ENCODE measurements at regions not wholly inside any gene's neighbourhood (a gene's known extent, or its start where the extent isn't known, plus 50 kb on each side); places are given as distances from the start of the nearest gene placed in this dataset.

DNA sequence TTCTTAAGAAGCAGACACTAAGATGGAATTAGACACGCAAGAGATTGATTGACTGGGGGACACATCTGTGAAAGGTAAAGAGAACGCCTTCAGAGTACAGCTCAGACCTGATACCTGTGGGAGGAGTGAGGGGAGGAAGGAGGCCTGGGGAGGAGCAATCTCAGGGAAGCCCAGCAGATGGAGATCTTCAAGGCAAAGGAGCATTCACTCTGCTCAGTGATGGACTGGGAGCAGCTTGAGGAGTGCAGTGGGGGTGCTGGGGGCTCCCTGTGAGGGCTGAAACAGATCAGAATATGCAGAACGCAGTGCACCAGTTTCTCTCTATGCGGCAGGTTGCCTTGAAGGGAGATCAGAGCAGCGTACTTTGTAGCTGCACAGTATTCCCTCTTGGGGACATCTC, 103.7 kb upstream of the ATP8B1 start:
- 89% methylated on average over 5 of the region's 5 CpGs for WGBS
- H3K14ac ChIP-seq (ENCODE audit: low read length in 2 of 2) = no peak overlapping the region

DNA sequence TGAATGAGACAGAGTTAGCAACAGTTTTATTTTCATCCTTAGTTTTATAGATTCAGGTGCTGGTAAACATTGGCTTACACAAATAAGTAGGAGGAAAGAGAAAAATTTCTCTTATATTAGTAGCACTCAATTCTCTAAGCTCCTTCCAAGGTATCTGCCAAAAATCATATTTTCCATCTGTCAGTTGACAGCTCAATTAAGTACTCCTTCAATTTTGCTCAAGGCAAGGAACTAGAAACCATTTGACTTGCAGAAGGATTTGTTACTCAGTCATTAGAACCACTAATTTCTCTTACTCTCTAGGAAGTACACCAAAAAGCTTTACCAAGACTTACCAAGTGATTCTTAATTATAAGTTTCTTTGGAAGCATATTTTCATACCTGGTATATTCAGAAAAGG, 101.4 kb upstream of the ATP8B1 start:
- Histone ChIP-seq H2BK12ac (ENCODE audit: low read length in 2 of 2) (no peak overlapping the region), H3K18ac (ENCODE audit: low read depth in 1 of 2, low read length in 2 of 2) (no peak overlapping the region), H2BK5ac (ENCODE audit: low read depth, low read length, poor library complexity, severe bottlenecking) (no peak overlapping the region), H3K9me3 (ENCODE audit: control insufficient read depth, low read length) (no peaks in the 10 kb centered on the region), H3K4ac (ENCODE audit: low read depth in 1 of 2, low read length in 2 of 2) (no peak overlapping the region), H3K4me2 (ENCODE audit: low read length, poor library complexity, severe bottlenecking) (no peak overlapping the region), H2BK120ac (ENCODE audit: low read depth, low read length) (no peak overlapping the region), H2AFZ (ENCODE audit: low read depth, low read length) (no peak overlapping the region), H3K4me1 (ENCODE audit: control insufficient read depth, insufficient read depth, low read depth, low read length) (no peaks in the 10 kb centered on the region), H4K91ac (ENCODE audit: low read length) (no peak overlapping the region), H4K8ac (ENCODE audit: low read length) (no peak overlapping the region), H2AK5ac (ENCODE audit: low read length, severe bottlenecking) (no peak overlapping the region), H3K79me1 (replicated peaks; ENCODE audit: low read length, poor library complexity, severe bottlenecking) (no peaks in the 10 kb centered on the region), H3K36me3 (ENCODE audit: control insufficient read depth in 1 of 2, insufficient read depth in 2 of 2, low read depth in 1 of 2, low read length in 2 of 2) (no peaks in the 10 kb centered on the region), H2BK15ac (ENCODE audit: low read depth, poor library complexity, severe bottlenecking) (no peak overlapping the region), H3K23ac (ENCODE audit: low read length in 2 of 2) (no peak overlapping the region), H3K27ac (ENCODE audit: low read length, poor library complexity, severe bottlenecking) (no peak overlapping the region), H3K4me3 (ENCODE audit: insufficient read depth in 1 of 2, low read depth in 1 of 2, low read length in 2 of 2) (no peak overlapping the region), H3K27me3 (ENCODE audit: control insufficient read depth in 1 of 2, insufficient read depth in 1 of 2, low read length in 2 of 2) (peaks cover 13 to 31% of the 10 kb centered on the region in 2 experiments), H3K9ac (ENCODE audit: low read length) (no peak overlapping the region), H3K14ac (ENCODE audit: low read length in 2 of 2) (no peak overlapping the region)
- DNase-seq = no peak

More for the DNA sequence above, 103.7 kb upstream of the ATP8B1 start:
- Histone ChIP-seq H2BK5ac (ENCODE audit: low read depth, low read length, poor library complexity, severe bottlenecking) (no peak overlapping the region), H2BK12ac (ENCODE audit: low read length in 2 of 2) (no peak overlapping the region), H3K27ac (ENCODE audit: low read length, poor library complexity, severe bottlenecking) (no peak overlapping the region), H2AK5ac (ENCODE audit: low read length, severe bottlenecking) (no peak overlapping the region), H3K9ac (ENCODE audit: low read length) (no peak overlapping the region), H3K27me3 (ENCODE audit: control insufficient read depth in 1 of 2, insufficient read depth in 1 of 2, low read length in 2 of 2) (peaks cover 13 to 31% of the 10 kb centered on the region in 2 experiments), H3K4ac (ENCODE audit: low read depth in 1 of 2, low read length in 2 of 2) (no peak overlapping the region), H3K4me3 (ENCODE audit: insufficient read depth in 1 of 2, low read depth in 1 of 2, low read length in 2 of 2) (no peak overlapping the region), H4K91ac (ENCODE audit: low read length) (no peak overlapping the region), H2AFZ (ENCODE audit: low read depth, low read length) (no peak overlapping the region), H3K23ac (ENCODE audit: low read length in 2 of 2) (no peak overlapping the region), H3K9me3 (ENCODE audit: control insufficient read depth, low read length) (no peaks in the 10 kb centered on the region), H3K79me1 (replicated peaks; ENCODE audit: low read length, poor library complexity, severe bottlenecking) (no peaks in the 10 kb centered on the region), H4K8ac (ENCODE audit: low read length) (peak overlapping the region; percentile 22), H3K4me1 (ENCODE audit: control insufficient read depth, insufficient read depth, low read depth, low read length) (no peaks in the 10 kb centered on the region), H2BK15ac (ENCODE audit: low read depth, poor library complexity, severe bottlenecking) (no peak overlapping the region), H3K18ac (ENCODE audit: low read depth in 1 of 2, low read length in 2 of 2) (no peak overlapping the region), H2BK120ac (ENCODE audit: low read depth, low read length) (no peak overlapping the region), H3K4me2 (ENCODE audit: low read length, poor library complexity, severe bottlenecking) (no peak overlapping the region), H3K36me3 (ENCODE audit: control insufficient read depth in 1 of 2, insufficient read depth in 2 of 2, low read depth in 1 of 2, low read length in 2 of 2) (no peaks in the 10 kb centered on the region)
- no peak for DNase-seq

DNA sequence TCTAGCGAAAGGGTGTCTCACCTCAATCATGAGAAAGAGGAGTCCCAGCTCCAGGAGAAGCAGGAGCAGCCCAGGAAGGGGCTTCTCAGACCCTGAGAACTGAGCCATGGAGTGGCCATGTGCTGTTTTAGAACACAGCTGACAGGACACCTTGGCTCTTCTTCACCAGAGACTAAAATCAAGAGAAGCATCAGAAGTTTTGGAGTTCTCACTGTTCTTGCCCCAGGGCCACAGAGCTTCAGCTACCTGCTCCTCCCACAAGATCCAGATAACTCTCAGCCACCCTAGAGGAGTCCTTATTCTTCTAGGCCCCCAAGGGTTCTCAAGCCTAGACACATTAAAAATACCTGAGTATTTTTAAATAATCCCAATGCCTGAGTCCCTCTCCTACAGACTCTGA, 99.6 kb upstream of the ATP8B1 start:
- 90% methylated on average over 1 of the region's 1 CpG for WGBS
- no peaks in the 10 kb centered on the region for H3K4me1 ChIP-seq (ENCODE audit: control insufficient read depth, insufficient read depth, low read depth, low read length)
- no peak overlapping the region for H3K4ac ChIP-seq (ENCODE audit: low read depth in 1 of 2, low read length in 2 of 2)
- no peaks in the 10 kb centered on the region for H3K79me1 ChIP-seq (replicated peaks; ENCODE audit: low read length, poor library complexity, severe bottlenecking)
- H3K9me3 ChIP-seq (ENCODE audit: control insufficient read depth, low read length) = no peaks in the 10 kb centered on the region
- no peak overlapping the region for H2BK15ac ChIP-seq (ENCODE audit: low read depth, poor library complexity, severe bottlenecking)
- H3K9ac ChIP-seq (ENCODE audit: low read length) = no peak overlapping the region
- no peak overlapping the region for H3K14ac ChIP-seq (ENCODE audit: low read length in 2 of 2)
- no peak overlapping the region for H2AK5ac ChIP-seq (ENCODE audit: low read length, severe bottlenecking)
- H2AFZ ChIP-seq (ENCODE audit: low read depth, low read length) = no peak overlapping the region
- H2BK12ac ChIP-seq (ENCODE audit: low read length in 2 of 2) = no peak overlapping the region
- H3K4me3 ChIP-seq (ENCODE audit: insufficient read depth in 1 of 2, low read depth in 1 of 2, low read length in 2 of 2) = no peak overlapping the region
- H4K91ac ChIP-seq (ENCODE audit: low read length) = no peak overlapping the region
- H3K23ac ChIP-seq (ENCODE audit: low read length in 2 of 2) = no peak overlapping the region
- no peak overlapping the region for H3K4me2 ChIP-seq (ENCODE audit: low read length, poor library complexity, severe bottlenecking)
- H3K36me3 ChIP-seq (ENCODE audit: control insufficient read depth in 1 of 2, insufficient read depth in 2 of 2, low read depth in 1 of 2, low read length in 2 of 2) = no peaks in the 10 kb centered on the region
- no peak overlapping the region for H2BK120ac ChIP-seq (ENCODE audit: low read depth, low read length)
- DNase-seq = no peak
- H3K18ac ChIP-seq (ENCODE audit: low read depth in 1 of 2, low read length in 2 of 2) = no peak overlapping the region
- no peak overlapping the region for H2BK5ac ChIP-seq (ENCODE audit: low read depth, low read length, poor library complexity, severe bottlenecking)
- H3K27ac ChIP-seq (ENCODE audit: low read length, poor library complexity, severe bottlenecking) = no peak overlapping the region
- peaks cover 13 to 21% of the 10 kb centered on the region in 2 experiments for H3K27me3 ChIP-seq (ENCODE audit: control insufficient read depth in 1 of 2, insufficient read depth in 1 of 2, low read length in 2 of 2)
- H4K8ac ChIP-seq (ENCODE audit: low read length) = no peak overlapping the region

DNA sequence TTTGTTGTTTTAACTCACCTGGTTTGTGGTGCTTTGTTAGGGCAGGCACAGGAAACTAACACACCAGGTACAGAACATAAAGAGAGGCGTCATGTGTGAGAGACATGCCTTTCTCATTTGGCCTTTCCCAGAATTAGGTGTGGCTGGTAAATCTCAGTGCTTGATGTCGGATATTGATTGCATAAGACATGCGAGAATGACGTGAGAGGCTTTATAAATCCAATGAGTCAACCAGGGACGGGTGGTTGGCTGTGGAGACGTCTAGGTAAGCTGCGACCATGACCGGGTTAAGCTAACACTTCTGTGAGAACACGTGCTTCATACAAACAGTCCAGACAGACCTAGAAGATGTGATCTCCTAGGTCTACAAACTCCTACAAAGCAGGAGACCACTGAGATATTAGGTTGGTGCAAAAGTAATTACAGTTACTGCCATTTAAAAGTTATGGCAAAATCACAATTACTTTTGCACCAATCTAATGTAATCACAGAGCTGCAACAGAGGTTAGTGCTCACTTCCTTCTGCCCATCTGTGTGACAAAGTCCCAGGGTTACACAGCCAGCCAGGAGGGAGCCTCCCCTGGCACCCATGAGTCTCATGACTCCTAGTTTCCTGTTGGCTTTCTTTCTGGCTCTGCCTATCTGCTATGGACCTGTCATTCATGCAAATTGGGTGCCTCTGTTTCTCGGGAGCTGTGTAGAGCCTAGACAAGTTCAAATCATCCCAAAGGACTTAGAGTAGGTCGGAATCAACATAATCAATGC, 98.9 kb upstream of the ATP8B1 start:
- H3K4me2 ChIP-seq (ENCODE audit: low read length, poor library complexity, severe bottlenecking) = no peak overlapping the region
- H3K4me1 ChIP-seq (ENCODE audit: control insufficient read depth, insufficient read depth, low read depth, low read length) = no peaks in the 10 kb centered on the region
- no peak overlapping the region for H2BK5ac ChIP-seq (ENCODE audit: low read depth, low read length, poor library complexity, severe bottlenecking)
- 86% methylated on average over 10 of the region's 11 CpGs for WGBS
- H3K23ac ChIP-seq (ENCODE audit: low read length in 2 of 2) = no peak overlapping the region
- no peak overlapping the region for H3K4ac ChIP-seq (ENCODE audit: low read depth in 1 of 2, low read length in 2 of 2)
- H4K91ac ChIP-seq (ENCODE audit: low read length) = no peak overlapping the region
- H3K36me3 ChIP-seq (ENCODE audit: control insufficient read depth in 1 of 2, insufficient read depth in 2 of 2, low read depth in 1 of 2, low read length in 2 of 2) = no peaks in the 10 kb centered on the region
- H3K4me3 ChIP-seq (ENCODE audit: insufficient read depth in 1 of 2, low read depth in 1 of 2, low read length in 2 of 2) = no peak overlapping the region
- H3K14ac ChIP-seq (ENCODE audit: low read length in 2 of 2) = no peak overlapping the region
- H3K18ac ChIP-seq (ENCODE audit: low read depth in 1 of 2, low read length in 2 of 2) = no peak overlapping the region
- H3K27ac ChIP-seq (ENCODE audit: low read length, poor library complexity, severe bottlenecking) = no peak overlapping the region
- no peak for DNase-seq
- H3K27me3 ChIP-seq (ENCODE audit: control insufficient read depth in 1 of 2, insufficient read depth in 1 of 2, low read length in 2 of 2) = peaks cover 6 to 14% of the 10 kb centered on the region in 2 experiments
- H2BK120ac ChIP-seq (ENCODE audit: low read depth, low read length) = no peak overlapping the region
- H3K9ac ChIP-seq (ENCODE audit: low read length) = no peak overlapping the region
- no peaks in the 10 kb centered on the region for H3K79me1 ChIP-seq (replicated peaks; ENCODE audit: low read length, poor library complexity, severe bottlenecking)
- no peaks in the 10 kb centered on the region for H3K9me3 ChIP-seq (ENCODE audit: control insufficient read depth, low read length)
- no peak overlapping the region for H2AK5ac ChIP-seq (ENCODE audit: low read length, severe bottlenecking)
- H2BK15ac ChIP-seq (ENCODE audit: low read depth, poor library complexity, severe bottlenecking) = no peak overlapping the region
- H4K8ac ChIP-seq (ENCODE audit: low read length) = no peak overlapping the region
- H2BK12ac ChIP-seq (ENCODE audit: low read length in 2 of 2) = no peak overlapping the region
- no peak overlapping the region for H2AFZ ChIP-seq (ENCODE audit: low read depth, low read length)

All from mesenchymal stem cell (in vitro differentiated cells and primary cell).